HAP-1 (cell line): ENCODE measurements at regions not wholly inside any gene's neighbourhood (a gene's known extent, or its start where the extent isn't known, plus 50 kb on each side); places are given as distances from the start of the nearest gene placed in this dataset.

Experiments
- DNase-seq, 2 experiments: peaks; one replicate each; pipeline ENCODE4 v3.0.0-alpha.2; 2016 to 2020; ENCODE audit warnings: low spot score in 2 of 2
- H3K27me3 ChIP-seq: fragments of 250-450 bp; sonication (Bioruptor Pico); 2 replicates; pipeline ENCODE4 v1.5.1; 2020; ENCODE audit warnings: low read depth, mild to moderate bottlenecking, moderate library complexity
- H3K36me3 ChIP-seq: fragments of 250-450 bp; sonication (Bioruptor Pico); replicated peaks from 2 replicates; pipeline ENCODE4 v1.5.1; 2020; ENCODE audit warnings: mild to moderate bottlenecking
- H3K4me1 ChIP-seq: fragments of 250-450 bp; sonication (Bioruptor Pico); 2 replicates; pipeline ENCODE4 v1.5.1; 2020; ENCODE audit warnings: mild to moderate bottlenecking
- H3K4me3 ChIP-seq: fragments of 250-450 bp; sonication (Bioruptor Pico); 2 replicates; pipeline ENCODE4 v1.5.1; 2020; ENCODE audit warnings: mild to moderate bottlenecking, moderate library complexity
- H3K9me3 ChIP-seq: fragments of 250-450 bp; sonication (Bioruptor Pico); 2 replicates; pipeline ENCODE4 v1.5.1; 2020; ENCODE audit warnings: mild to moderate bottlenecking, moderate library complexity
- in situ Hi-C: fragments of 300-500 bp; cut with MboI; formaldehyde crosslinking; loops from 3 replicates; pipeline ENCODE4 v1.14.3; 2020; ENCODE audit warnings: low sequenced_read_pairs, inconsistent platforms, mixed read lengths

DNA sequence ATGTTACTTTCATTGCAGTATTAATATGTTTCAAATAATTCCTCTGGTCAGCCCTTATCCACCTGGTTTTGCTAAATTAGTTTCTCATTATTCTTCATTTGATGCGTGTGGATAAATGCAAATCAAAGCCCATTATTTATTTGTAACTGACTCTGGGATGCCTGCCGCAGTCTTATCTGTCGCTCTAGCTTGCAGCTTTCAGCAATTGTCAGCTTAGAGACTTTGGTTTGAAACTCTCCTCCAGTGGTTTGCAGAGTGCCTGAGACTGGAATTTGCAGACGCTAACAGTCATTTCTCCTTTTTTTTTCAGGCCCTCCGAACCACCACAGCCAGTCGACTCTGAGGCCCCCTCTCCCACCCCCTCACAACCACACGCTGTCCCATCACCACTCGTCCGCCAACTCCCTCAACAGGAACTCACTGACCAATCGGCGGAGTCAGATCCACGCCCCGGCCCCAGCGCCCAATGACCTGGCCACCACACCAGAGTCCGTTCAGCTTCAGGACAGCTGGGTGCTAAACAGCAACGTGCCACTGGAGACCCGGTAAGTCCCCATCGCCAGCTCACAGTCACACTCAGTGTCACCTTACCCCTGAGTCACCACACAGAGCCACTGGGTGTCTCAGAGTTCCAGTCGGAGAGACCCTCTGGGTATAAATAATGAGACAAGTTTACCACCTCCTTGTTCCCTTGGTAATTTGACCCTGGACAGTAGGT, 339.0 kb upstream of the WWC1 start:
- H3K27me3 ChIP-seq: peaks cover 11% of the 10 kb centered on the region; the same call in 1 of the 2 replicates
- no peak overlapping the region for H3K4me3 ChIP-seq
- no peaks in the 10 kb centered on the region for H3K36me3 ChIP-seq
- DNase-seq: no peak
- no peaks in the 10 kb centered on the region for H3K9me3 ChIP-seq
- H3K4me1 ChIP-seq: no peaks in the 10 kb centered on the region
- in situ Hi-C loops: no loop called here

- Histone ChIP-seq H3K4me3 (no peak overlapping the region), H3K36me3 (no peaks in the 10 kb centered on the region), H3K4me1 (no peaks in the 10 kb centered on the region), H3K27me3 (peaks cover 10% of the 10 kb centered on the region; the same call in 1 of the 2 replicates), H3K9me3 (no peaks in the 10 kb centered on the region)
- in situ Hi-C loops: no loop called here
- DNase-seq: no peak
These were observed 338.2 kb upstream of the WWC1 start for GRCh38 chr5:167953151-167953798.

- peaks cover 4% of the 10 kb centered on the region; the same call in 1 of the 2 replicates for H3K27me3 ChIP-seq
- no peak overlapping the region for H3K4me3 ChIP-seq
- no peaks in the 10 kb centered on the region for H3K9me3 ChIP-seq
- no peaks in the 10 kb centered on the region for H3K4me1 ChIP-seq
- in situ Hi-C loops: no loop called here
- no peak for DNase-seq
- no peaks in the 10 kb centered on the region for H3K36me3 ChIP-seq
These were observed 329.7 kb upstream of the WWC1 start for GRCh38 chr5:167961731-167962130.

GRCh38 chr5:167964529-167964928, 326.9 kb upstream of the WWC1 start:
- Histone ChIP-seq H3K27me3 (peaks cover 4% of the 10 kb centered on the region; the same call in 1 of the 2 replicates), H3K9me3 (no peaks in the 10 kb centered on the region), H3K4me1 (no peaks in the 10 kb centered on the region), H3K4me3 (no peak overlapping the region), H3K36me3 (no peaks in the 10 kb centered on the region)
- no peak for DNase-seq
- in situ Hi-C loops: no loop called here

- H3K27me3 ChIP-seq: peaks cover 4% of the 10 kb centered on the region; the same call in 1 of the 2 replicates
- H3K9me3 ChIP-seq: no peaks in the 10 kb centered on the region
- no peaks in the 10 kb centered on the region for H3K36me3 ChIP-seq
- in situ Hi-C loops: no loop called here
- H3K4me3 ChIP-seq: no peak overlapping the region
- H3K4me1 ChIP-seq: no peaks in the 10 kb centered on the region
- DNase-seq: no peak
These were observed 325.7 kb upstream of the WWC1 start for GRCh38 chr5:167965710-167966109.

GRCh38 chr5:167966979-167967378, 324.5 kb upstream of the WWC1 start:
- DNase-seq: no peak
- no peaks in the 10 kb centered on the region for H3K36me3 ChIP-seq
- no peak overlapping the region for H3K4me3 ChIP-seq
- in situ Hi-C loops: no loop called here
- H3K4me1 ChIP-seq: no peaks in the 10 kb centered on the region
- H3K9me3 ChIP-seq: no peaks in the 10 kb centered on the region
- peaks cover 4% of the 10 kb centered on the region; the same call in 1 of the 2 replicates for H3K27me3 ChIP-seq

DNA sequence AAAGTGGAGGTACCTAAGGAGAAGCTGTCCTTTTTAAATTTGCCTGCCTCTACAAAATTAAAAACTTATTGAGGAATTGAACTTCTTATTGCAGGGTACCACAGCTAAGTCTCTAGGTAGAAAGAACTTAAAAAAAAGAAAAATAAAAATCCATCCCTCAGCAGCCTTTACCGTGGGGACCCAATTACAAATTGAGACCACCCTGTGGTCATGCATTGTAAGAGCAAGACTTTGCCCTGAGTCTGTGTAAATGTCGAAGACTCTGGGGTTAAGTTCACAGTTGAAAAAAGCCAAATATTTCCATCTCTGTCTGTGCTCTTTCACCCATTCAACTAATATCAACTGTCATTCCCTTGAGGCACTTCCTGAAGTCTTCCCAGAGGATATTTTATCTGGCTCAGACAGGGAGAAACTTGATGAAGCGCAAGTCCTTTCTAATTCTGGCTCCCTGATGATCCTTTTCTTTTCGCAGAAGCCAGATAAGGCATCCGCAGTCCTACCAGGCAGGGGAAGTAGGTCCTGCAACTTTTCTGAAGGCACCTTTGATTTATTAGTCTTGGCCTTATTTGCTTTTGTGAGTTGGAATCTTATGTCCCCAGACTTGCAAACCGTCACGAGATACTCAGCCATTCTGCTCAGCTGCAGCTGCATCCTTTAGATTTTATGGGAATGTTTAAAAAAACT, 323.8 kb upstream of the WWC1 start:
- Histone ChIP-seq H3K9me3 (no peaks in the 10 kb centered on the region), H3K4me1 (no peaks in the 10 kb centered on the region), H3K27me3 (peaks cover 4% of the 10 kb centered on the region; the same call in 1 of the 2 replicates), H3K4me3 (no peak overlapping the region), H3K36me3 (no peaks in the 10 kb centered on the region)
- in situ Hi-C loops: no loop called here
- DNase-seq: no peak

DNA sequence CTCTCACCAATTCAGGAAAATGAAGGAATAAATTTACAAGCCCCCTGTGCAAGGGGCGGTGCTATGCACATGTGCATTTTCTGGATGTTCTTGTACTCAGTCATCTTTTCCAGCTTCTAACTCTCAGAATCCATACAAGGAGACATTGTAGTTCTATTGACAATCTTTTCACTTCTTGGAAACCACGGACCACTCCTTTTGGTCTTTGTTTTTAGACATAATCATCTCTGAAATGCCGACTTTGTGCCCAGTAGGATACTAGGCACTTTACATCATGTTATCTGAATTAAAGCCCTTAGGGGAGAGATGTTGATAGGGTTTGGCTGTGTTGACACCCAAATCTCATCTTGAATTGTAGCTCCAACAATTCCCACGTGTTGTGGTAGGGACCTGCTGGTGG, 322.6 kb upstream of the WWC1 start:
- in situ Hi-C loops: no loop called here
- no peak for DNase-seq
- Histone ChIP-seq H3K36me3 (no peaks in the 10 kb centered on the region), H3K4me1 (no peaks in the 10 kb centered on the region), H3K27me3 (peaks cover 7% of the 10 kb centered on the region; the same call in 1 of the 2 replicates), H3K4me3 (no peak overlapping the region), H3K9me3 (no peaks in the 10 kb centered on the region)

GRCh38 chr5:167969998-167970397, 321.4 kb upstream of the WWC1 start:
- Histone ChIP-seq H3K4me3 (no peak overlapping the region), H3K4me1 (no peaks in the 10 kb centered on the region), H3K9me3 (no peaks in the 10 kb centered on the region), H3K27me3 (peaks cover 7% of the 10 kb centered on the region; the same call in 1 of the 2 replicates), H3K36me3 (no peaks in the 10 kb centered on the region)
- in situ Hi-C loops: no loop called here
- DNase-seq: no peak

- no peak for DNase-seq
- H3K27me3 ChIP-seq: peaks cover 3% of the 10 kb centered on the region; the same call in 1 of the 2 replicates
- H3K9me3 ChIP-seq: no peaks in the 10 kb centered on the region
- in situ Hi-C loops: no loop called here
- H3K4me1 ChIP-seq: no peaks in the 10 kb centered on the region
- H3K36me3 ChIP-seq: no peaks in the 10 kb centered on the region
- no peak overlapping the region for H3K4me3 ChIP-seq
These were observed 319.7 kb upstream of the WWC1 start for GRCh38 chr5:167971706-167972105.

DNA sequence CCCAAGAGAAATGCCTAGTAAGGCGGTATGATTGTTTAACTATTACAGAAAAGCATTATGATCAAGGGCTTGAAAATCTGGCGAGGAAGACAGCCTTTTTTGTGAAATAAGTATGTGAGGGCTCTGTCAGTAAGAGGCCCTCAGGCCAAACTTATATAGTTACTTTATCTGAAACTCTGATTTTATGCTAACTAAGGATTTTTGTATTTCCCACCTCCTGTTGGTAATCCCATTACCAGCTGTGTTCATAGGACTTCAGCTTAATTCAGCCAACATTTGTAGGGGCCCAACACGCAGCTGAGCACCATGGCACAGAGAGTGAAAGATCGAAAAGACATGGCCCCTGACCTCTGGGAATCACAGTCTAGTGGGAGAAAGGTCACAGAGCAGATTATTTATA, 318.3 kb upstream of the WWC1 start:
- Histone ChIP-seq H3K4me3 (no peak overlapping the region), H3K27me3 (peaks cover 6% of the 10 kb centered on the region; the same call in 1 of the 2 replicates), H3K36me3 (no peaks in the 10 kb centered on the region), H3K4me1 (no peaks in the 10 kb centered on the region), H3K9me3 (no peaks in the 10 kb centered on the region)
- in situ Hi-C loops: no loop called here
- no peak for DNase-seq

DNA sequence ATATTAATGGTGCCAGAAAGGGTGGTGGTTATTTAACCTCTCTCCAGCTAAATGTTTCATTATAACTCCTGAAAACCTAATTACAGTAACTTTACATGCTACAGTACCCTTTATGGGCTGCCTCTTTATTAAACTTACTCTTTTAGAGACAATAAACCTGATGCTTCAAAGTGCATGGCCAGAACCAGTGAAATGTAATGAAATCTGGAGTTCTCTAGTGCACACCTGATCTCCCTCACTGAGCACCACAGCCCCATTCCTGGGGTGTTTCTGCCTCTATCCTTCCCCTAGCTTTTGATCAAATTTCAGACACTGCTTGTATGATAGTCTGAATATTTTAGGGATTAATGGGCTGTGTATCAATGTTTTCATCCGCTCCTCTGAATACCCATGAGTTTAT, 306.5 kb upstream of the WWC1 start:
- DNase-seq: no peak

GRCh38 chr5:167985373-167985772, 306.1 kb upstream of the WWC1 start:
- in situ Hi-C loops: no loop called here
- no peak for DNase-seq
- Histone ChIP-seq H3K4me1 (no peaks in the 10 kb centered on the region), H3K9me3 (no peaks in the 10 kb centered on the region), H3K27me3 (peaks cover 8% of the 10 kb centered on the region), H3K4me3 (no peak overlapping the region), H3K36me3 (no peaks in the 10 kb centered on the region)

More for the DNA sequence above, 306.5 kb upstream of the WWC1 start:
- Histone ChIP-seq H3K27me3 (peaks cover 8% of the 10 kb centered on the region), H3K4me3 (no peak overlapping the region), H3K36me3 (no peaks in the 10 kb centered on the region), H3K4me1 (no peaks in the 10 kb centered on the region), H3K9me3 (no peaks in the 10 kb centered on the region)
- in situ Hi-C loops: no loop called here
